GM21825 (cell line): ENCODE measurements at regions not wholly inside any gene's neighbourhood (a gene's known extent, or its start where the extent isn't known, plus 50 kb on each side); places are given as distances from the start of the nearest gene placed in this dataset.
"Not testable (repeated sequence)": the region's sequence is repeated elsewhere in the genome, so short reads cannot be mapped to it uniquely, and the experiment has no call there.

Source experiments
- ATAC-seq: cut with Tn5 transposase; IDR thresholded peaks from one replicate; pipeline ENCODE4 v1.9.1; 2021; ENCODE audit warnings: mild to moderate bottlenecking, moderate library complexity; ENCODE audit not compliant: unreplicated experiment

DNA sequence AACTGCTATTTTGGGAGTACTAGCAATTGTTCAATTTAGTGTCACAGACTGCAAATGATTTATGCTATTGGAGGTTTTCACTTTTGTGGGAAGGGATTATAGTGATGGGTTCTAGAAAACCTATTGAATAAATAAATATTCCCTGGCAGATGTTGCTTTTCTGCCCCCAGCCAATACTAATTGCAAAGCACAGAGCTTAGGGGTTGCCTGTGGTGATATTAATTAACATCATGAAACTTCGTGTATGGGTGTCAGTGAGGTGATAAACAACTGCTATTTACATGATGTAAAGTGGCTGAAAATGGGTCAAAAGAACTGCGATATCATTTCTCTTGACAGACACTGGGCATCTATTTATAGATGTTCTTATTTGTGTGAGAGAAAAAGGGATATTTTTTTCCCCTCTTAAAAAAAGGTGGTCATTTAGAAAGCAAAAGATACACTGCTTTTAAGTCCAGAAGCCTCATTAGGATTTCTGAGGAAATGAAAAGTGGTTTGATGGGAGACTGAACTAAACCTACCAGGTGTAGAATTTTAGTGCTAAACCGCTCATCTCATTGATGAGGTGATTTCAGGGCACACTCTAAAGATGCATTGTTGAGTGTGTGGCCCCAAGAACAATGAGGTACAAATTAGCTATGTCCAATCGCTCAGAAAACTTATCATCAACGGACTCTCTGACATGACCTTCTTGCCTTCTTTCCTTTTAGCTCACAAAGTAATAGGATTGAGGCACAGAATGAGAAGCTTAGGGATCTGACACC is 116.7 kb upstream of the CHST9 start:
- no peak for ATAC-seq

DNA sequence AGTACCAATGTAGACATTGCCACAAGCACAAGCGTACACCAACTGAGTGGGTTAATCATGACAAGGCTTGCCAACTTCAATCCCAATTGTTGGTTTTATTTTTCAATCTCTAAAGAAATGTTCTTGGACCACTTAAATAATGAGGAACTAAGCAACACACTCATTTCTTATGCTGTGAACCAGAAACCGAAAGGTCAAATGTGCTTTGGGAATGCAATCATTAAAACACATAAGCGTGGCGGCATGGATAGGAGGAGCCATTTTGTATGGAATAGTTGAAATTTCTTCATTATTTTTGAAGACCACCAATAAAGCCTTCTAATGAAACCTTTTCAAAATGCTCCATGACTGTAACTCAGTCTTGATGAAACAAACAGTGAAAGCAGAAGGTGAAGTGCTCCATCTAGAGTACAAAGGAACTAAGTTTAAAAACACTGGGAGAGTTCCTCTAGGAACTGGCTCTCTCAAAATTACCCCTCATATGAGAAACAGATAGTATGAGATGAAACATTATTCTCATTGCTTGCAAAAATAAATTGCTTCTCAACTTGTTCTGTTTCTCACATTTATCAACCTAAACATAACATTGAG is 113.2 kb upstream of the CHST9 start:
- no peak for ATAC-seq

DNA sequence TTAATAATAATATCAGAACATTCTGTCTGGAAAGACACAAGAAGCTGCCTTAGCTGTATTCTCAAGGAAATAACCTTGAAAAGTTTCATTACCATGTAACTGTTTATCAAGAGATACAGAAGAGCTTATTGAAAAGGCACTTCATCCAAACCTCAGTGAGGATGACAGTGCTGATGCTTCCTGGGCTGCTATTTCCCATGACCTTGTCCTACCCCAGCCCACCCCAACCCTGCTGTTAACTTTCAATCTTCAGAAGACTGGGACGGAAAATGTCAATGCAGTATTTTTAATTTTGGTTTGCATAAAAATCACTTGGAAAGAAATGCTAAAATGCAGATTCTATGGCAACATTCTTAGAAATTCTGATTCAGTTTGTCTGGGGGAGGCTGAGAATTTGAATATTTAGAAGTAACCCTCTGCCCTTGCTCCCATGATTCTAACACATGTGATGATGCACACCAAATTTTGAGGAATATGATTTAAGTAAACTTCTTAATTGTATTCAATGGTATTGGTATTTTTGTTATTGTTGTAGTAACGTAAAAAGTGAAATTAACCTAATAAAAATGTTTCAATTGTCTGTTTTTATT is 101.0 kb upstream of the CHST9 start:
- ATAC-seq, result not testable (repeated sequence)

DNA sequence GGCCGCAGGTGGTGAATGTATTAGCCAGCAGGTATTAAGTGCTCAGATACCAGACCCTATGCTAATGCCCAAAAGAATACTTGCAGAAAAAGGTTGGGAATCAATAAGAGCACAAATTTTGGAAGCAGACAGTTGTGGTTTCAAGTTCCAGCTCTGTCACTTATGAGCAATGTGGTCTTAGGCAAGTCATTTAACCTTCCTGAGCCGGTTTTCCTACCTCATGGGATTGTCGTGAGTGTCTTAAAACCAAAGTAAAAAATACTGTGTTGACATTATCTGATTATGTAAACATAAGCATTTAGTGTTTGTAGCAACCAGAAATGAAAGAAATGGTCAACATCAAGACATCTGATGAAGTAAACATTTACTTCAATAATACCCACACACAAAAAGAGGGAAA is 93.0 kb upstream of the CHST9 start:
- ATAC-seq, result no peak

DNA sequence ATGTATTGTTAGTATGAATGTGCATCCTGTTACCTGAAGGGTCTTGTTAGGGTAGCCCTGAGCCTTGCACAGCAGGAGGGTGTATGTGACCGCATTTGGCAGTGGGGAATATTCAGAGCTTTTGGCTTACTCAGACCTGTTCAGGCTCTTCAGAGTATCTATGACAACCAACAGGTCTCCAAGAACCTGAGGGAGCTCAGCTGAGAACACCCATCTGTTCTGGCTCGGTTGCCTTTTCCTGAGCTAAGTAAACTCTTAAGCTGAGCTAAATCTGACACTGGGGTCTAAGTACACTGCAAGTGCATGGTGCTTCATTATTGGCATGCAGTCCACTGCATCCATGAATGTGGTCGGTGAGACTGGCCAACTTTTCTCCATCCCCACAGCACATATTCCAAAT is 92.4 kb upstream of the CHST9 start:
- no peak for ATAC-seq

DNA sequence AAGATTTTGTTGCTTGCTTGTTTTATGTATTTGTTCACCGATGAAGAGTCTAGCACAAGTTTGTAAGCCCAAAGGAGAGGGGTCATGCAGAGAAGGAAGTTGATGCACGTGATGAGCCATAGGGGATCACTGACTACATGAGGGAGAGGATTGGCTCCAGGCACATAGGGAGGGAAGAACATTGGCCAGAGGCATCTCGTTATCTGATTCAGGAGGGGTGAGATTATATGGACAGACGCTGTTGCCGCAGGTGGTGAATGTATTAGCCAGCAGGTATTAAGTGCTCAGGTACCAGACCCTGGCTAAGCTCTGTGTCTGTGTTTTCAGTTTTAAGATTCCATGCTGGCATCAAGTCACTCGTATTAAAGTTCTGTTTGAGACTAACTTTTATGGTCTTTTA is 91.8 kb upstream of the CHST9 start:
- ATAC-seq, result no peak

DNA sequence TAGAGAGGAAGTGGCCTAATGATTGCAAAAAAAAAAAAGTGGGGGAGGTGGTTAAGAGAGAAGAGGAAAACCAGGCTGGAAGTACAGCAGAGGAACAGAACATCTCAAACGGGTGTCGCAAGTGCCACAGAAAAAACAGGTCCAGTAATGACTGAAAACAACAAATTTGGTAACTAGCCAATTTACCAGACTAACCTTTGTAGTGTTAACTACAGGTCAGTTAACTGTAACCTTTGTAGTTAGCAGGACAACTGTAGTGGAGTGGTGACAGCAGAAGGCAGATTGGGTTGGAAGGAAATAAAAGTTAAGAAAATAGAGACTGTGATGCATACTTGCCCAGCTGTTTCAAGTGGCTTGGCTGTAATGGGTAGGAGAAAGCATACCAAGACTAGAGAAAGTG is 91.4 kb upstream of the CHST9 start:
- no peak for ATAC-seq

DNA sequence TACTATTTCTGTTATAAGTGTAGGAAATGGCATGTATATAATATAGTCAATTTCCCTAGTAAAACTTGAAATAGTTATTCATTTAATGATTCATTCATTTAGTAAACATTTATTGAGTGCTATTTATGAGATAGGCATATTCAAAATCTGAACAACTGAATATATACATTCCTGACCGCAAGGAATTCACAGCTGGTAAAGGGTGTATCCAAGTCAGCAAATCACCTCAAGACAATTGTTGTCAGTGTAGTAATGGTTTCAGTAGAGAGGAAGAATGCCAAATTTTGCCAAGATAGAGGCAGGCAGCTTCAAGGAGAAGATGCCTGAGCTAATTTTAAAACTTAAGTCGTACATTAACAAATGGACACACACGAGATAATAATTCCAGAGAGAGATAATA is 89.8 kb upstream of the CHST9 start:
- no peak for ATAC-seq

DNA sequence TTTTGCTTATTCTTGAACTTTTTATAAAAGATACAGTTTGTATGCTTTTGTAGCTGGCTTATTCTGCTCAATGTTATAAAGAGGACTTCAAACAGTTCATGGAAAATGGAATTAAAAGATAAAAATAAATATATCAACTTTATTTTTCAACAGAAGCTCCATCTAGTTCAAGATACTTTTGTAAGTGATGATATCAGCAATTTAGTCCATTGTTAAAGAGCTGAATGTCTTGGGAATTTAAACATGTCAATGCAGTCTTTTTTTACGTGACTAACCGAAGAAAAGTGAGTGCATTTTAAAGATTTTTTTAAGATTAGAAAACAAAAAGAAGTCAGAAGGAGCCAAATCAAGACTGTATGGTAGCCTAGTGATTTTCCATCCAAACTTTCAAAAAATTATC is 85.4 kb upstream of the CHST9 start:
- ATAC-seq, result no peak

DNA sequence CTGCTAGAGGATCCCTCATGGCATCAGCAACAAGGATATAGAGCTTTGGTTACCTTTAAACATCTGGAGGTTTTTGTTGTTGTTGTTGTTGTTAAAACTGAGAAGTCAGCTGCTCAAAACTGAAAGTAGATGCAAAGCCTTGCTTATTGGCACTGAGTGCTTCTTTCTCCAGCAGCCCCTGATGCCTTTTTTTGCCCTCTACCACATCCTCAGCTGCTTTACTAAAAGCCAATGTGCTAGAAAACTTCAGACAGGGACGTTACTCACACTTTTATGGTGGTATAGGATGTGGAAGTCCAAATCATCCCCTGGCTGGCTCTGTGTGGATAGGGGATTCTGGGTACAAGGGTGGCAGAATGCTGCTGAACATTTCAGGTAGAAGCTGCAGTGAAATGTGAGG is 78.3 kb upstream of the CHST9 start:
- no peak for ATAC-seq

DNA sequence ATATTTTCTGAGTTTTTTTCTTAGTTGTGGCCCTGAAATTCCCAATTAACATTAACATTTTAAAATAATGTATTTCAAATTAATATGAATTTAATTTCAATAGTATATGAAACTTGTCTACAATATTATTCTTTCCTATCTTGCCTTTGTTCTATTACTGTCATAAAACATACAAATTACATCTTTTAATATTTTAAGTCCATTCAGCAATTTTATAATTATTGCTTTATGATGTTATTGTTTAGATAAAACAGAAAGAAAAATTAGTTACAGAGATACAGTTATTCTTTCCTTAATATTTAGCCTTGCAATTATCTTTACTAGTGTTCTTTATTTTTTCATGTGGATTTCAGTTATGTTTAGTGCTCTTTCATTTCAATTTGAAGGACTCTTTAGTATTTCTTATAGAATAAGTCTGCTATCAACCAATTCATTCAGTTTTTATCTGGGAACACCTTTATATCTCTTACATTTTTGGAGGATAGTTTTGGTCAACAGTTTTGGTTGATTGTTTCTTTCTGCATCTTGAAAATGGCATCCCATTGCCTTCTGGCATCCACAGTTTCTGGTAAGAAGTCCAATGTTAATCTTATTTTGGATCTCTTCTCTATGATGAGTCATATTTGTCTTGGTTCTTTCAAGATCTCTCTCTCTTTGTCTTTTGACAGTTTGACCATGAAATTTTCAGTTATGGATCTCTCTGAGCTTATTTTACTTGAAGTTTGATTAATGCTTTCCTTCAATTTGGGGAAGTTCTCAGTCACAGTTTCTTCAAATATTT is 76.9 kb upstream of the CHST9 start:
- no peak for ATAC-seq

DNA sequence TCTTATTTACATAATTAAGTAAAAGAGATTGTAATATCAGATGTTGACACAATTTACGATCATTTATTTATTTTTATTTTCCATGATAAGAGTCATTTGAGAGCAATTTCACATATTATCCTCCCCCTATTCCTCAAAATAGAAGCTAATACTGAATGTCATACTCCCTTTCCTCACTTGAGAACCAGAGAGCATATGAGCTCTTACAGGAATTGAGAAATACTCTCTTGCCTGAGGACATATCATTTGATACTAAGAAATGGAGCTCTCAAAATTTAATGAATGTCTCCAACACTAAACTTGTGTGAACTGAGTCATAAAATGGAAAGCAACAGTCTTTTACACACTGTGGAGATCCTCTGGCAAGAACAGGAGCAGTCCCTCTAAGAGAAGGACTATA is 68.5 kb upstream of the CHST9 start:
- no peak for ATAC-seq

DNA sequence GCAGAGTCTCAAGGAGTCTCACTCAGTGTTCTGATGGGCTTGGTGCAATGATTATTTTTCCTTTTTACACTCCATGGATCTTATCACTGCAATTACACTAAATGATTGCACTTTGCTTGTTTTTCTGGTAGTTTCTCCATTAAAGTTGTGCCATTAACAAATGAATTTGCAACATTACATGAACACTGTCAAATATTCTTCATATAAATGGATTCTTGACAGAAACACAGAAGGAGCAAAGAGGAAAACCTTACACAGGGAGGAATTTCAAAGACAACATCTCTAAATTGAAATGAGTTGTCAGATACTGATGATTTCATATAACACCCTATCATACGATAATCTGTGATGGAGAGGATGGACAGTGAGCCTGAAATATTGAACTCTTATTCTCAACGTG is 65.4 kb upstream of the CHST9 start:
- ATAC-seq, result no peak

DNA sequence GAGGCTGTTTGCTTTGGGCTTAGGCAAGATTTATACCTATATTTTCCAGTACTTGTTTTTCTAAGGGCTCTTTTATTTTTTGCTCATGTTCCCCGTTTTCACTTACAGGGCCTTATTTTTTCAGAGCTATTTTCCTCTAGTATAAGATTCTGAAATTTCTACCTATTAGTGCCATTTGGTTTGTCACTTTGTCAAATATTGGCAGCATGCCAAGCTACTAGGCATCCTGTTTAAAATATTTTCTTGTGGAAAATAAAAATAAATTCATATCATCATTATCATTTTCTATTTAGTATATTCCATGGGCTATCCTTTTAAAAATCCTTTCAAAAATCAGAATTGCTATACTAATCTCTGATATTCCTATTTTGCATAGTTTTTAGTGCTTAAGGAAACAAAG is 64.8 kb upstream of the CHST9 start:
- ATAC-seq, result no peak

DNA sequence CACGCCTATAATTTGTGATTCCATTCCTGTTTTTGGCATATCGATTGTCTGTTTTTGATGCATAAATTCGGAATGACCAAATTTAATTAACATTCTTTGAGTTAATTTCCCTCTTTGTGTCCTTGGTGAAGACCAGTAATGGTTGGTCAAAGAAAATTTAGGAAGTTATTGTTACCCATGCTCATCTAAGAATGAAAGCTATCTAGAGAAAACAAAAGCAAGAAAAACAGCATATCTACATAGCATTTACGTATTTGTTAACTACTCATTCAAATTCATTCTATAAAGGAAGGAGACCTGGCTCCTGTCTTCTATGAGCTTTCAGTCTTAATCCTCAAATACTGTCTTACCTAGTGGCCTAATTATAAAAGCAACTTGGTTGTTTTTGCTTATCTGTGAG is 59.2 kb upstream of the CHST9 start:
- ATAC-seq, result no peak

DNA sequence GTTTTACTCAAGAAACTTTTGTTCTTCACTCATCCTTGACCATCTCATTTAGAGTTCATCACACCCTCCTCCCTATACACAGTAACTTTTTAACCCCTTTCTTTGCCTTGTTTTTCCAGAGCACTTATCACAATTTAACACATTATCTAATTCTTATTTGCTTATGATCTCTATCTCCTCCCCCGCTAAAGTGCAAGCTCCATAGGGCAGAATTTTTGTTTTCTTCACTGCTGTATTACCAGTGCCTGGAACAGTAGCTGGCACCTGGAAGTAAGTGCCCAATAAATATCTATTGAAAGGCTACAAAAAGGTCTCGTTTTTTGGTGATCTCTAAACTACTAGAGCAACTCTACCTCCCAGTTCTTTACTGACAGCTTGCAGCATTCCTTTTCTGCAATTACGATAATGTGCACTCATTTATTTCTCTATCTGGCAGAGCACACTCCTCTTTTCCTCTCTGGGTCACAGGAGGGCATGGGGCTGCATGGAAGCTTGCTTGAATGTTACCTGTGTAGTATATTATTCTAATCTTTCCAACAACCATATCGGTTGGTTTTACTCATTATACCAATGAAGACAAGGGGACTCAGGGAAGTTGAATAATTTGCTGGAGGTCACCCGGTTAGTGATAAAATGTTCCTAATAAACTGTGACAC is 57.4 kb upstream of the CHST9 start:
- ATAC-seq, result no peak

DNA sequence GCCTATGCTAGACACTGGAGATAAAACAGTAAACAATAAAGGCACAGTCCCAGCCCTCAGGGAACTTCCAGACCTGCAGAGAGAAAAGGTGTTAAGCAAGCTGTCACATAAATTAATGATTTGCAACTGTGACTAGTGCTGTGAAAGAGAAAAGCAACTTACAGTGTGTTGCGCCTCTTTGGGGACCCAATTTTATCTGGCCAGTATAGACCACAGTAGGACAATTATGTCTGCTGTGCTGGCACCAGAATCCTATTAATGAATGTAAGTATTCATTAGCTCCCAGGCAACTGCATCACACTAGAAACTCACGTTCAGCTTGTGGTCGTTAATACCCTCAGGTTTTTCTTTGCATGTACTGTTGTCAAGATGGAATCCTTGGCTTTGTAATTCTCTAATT is 55.3 kb upstream of the CHST9 start:
- ATAC-seq, result no peak

DNA sequence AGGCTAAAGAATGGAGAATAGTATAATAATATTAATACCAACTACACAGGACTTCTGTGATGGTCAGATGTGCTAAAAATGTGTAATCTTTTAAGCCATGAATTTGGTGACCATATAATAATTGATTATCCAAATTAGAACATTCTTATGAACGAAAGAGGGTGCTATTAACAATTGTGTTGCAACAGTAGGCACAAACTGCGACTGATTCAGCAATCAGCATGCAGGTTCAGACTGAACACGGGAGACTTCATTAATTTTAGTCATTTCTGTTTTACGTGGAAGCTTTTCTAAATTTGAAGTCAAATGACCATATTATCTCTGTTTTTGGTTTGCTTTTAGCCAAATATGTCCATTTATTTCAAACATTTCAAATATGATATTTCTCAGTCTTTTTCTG is 54.6 kb upstream of the CHST9 start:
- ATAC-seq, result no peak

DNA sequence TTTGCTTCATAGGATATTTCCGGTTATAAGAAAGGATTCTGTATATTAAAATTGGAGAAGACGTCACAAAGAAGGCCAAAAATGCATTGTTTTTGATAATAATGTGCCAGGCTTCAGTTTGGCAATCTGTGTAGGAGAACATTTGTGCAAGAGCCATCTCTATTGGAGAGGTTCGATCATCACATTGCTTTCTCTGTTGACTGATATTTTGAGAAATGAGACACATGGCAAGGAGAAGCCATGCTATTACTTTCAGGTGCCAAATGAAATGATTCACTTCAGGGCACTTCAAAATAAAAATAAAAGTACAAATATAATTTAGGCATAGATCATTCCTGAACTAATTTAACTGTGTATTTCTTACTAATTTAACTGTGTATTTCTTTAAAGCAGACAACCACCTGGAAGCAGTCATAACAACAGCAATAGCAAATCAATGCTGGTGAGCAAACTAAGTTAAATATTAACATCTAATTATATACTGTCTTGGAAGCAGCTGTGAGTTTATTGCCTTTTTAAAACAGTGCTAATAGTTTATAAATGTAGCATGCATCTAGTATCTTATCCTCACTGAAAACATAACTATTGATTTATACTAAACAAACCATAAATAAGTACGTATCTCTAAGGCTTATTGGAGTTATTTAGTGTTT is 50.2 kb upstream of the CHST9 start:
- no peak for ATAC-seq
